IMR-90 (cell line): ENCODE measurements at regions not wholly inside any gene's neighbourhood (a gene's known extent, or its start where the extent isn't known, plus 50 kb on each side); places are given as distances from the start of the nearest gene placed in this dataset.

Source experiments
- CTCF ChIP-seq: conservative IDR thresholded peaks from 2 replicates; pipeline ENCODE4 v1.5.1; 2012; ENCODE audit warnings: mild to moderate bottlenecking, low read depth, low read length, improper control_type of control experiment
- ELK1 ChIP-seq: fragments of 150-350 bp; IDR thresholded peaks from 2 replicates; pipeline ENCODE4 v1.6.1; 2016; ENCODE audit warnings: low read depth, mild to moderate bottlenecking, low read length, moderate library complexity, borderline replicate concordance
- FOS ChIP-seq: fragments of 150-350 bp; IDR thresholded peaks from 2 replicates; pipeline ENCODE4 v1.6.1; 2016; ENCODE audit warnings: low read depth, low read length
- MAFK ChIP-seq: IDR thresholded peaks from 2 replicates; pipeline ENCODE4 v1.6.1; 2012; ENCODE audit warnings: low read depth, low read length, improper control_type of control experiment
- MXI1 ChIP-seq: IDR thresholded peaks from 2 replicates; pipeline ENCODE4 v1.6.1; 2012; ENCODE audit warnings: low read depth, mild to moderate bottlenecking, low read length, moderate library complexity, borderline replicate concordance
- POLR2A ChIP-seq: IDR thresholded peaks from 2 replicates; pipeline ENCODE4 v1.6.1; 2012; ENCODE audit warnings: mild to moderate bottlenecking, low read depth, low read length
- RAD21 ChIP-seq: IDR thresholded peaks from 2 replicates; pipeline ENCODE4 v1.6.1; 2012; ENCODE audit warnings: low read length, improper control_type of control experiment
- SMC3 ChIP-seq: fragments of 150-350 bp; IDR thresholded peaks from 2 replicates; pipeline ENCODE4 v1.6.1; 2016; ENCODE audit warnings: low read depth, mild to moderate bottlenecking, antibody characterized with exemption, low read length, moderate library complexity
- TF ChIP-seq, protein P1 (sequence below): fragments of 150-350 bp; IDR thresholded peaks from 2 replicates; pipeline ENCODE4 v1.6.1; 2017; ENCODE audit warnings: mild to moderate bottlenecking, antibody characterized with exemption, low read length, low read depth

GRCh38 chr1:198876371-198876871 is 237.6 kb downstream of the PTPRC start:
- TF ChIP-seq CTCF (no peak), POLR2A (no peak), ELK1 (no peak), FOS (no peak), RAD21 (no peak), MAFK (no peak), MXI1 (no peak), SMC3 (no peak)
- TF ChIP-seq, protein P1, sequence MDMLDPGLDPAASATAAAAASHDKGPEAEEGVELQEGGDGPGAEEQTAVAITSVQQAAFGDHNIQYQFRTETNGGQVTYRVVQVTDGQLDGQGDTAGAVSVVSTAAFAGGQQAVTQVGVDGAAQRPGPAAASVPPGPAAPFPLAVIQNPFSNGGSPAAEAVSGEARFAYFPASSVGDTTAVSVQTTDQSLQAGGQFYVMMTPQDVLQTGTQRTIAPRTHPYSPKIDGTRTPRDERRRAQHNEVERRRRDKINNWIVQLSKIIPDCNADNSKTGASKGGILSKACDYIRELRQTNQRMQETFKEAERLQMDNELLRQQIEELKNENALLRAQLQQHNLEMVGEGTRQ, result no peak
